H1 (cell line): ENCODE measurements at regions not wholly inside any gene's neighbourhood (a gene's known extent, or its start where the extent isn't known, plus 50 kb on each side); places are given as distances from the start of the nearest gene placed in this dataset.

Experiments used
- CTCF ChIA-PET: fragments of 300-600 bp; sonication (Branson Sonifier 250); formaldehyde crosslinking; loops from one replicate; lab custom pipeline; 2021; ENCODE audit not compliant: partially characterized antibody; lab: Charles Lee
- POLR2A ChIA-PET: fragments of 300-600 bp; sonication (Branson Sonifier 250); formaldehyde crosslinking; loops from one replicate; lab custom pipeline; 2021; ENCODE audit warnings: inconsistent platforms; ENCODE audit not compliant: partially characterized antibody; lab: Charles Lee
- DNase-seq, 2 experiments: peaks; one replicate each; pipeline versions ENCODE4 v3.0.0 to v3.0.0-alpha.2; 2010 to 2022; ENCODE audit warnings: low spot score in 2 of 2, low read depth in 1 of 2, mixed read lengths in 1 of 2
- FAIRE-seq: peaks from 2 replicates; lab custom pipeline; 2011; peaks lifted over from hg19 to GRCh38; lab: Jason Lieb, UNC
- H2AFZ ChIP-seq: 2 replicates; pipeline ENCODE4 v1.8.1; 2012; ENCODE audit warnings: low read length, inconsistent platforms
- H2AK5ac ChIP-seq: 2 replicates; pipeline ENCODE4 v1.6.1; 2013; ENCODE audit warnings: low read depth, low read length
- H2BK120ac ChIP-seq: replicated peaks from 2 replicates; pipeline ENCODE3; 2013; ENCODE audit warnings: low read depth, low read length, inconsistent platforms
- H2BK12ac ChIP-seq: 2 replicates; pipeline ENCODE4 v1.6.1; 2013; ENCODE audit warnings: low read depth, low read length
- H2BK15ac ChIP-seq: 2 replicates; pipeline ENCODE4 v1.6.1; 2013; ENCODE audit warnings: low read length
- H2BK20ac ChIP-seq: 2 replicates; pipeline ENCODE4 v1.6.1; 2013; ENCODE audit warnings: low read length
- H2BK5ac ChIP-seq: 2 replicates; pipeline ENCODE4 v1.6.1; 2013; ENCODE audit warnings: low read depth, low read length
- H3K14ac ChIP-seq: 2 replicates; pipeline ENCODE4 v1.6.1; 2013; ENCODE audit warnings: inconsistent platforms; ENCODE audit not compliant: insufficient read length
- H3K18ac ChIP-seq: 2 replicates; pipeline ENCODE4 v1.6.1; 2013; ENCODE audit warnings: low read length; ENCODE audit errors: extremely low read depth
- H3K23ac ChIP-seq: 2 replicates; pipeline ENCODE4 v1.6.1; 2013; ENCODE audit warnings: inconsistent platforms; ENCODE audit not compliant: insufficient read length
- H3K23me2 ChIP-seq: 2 replicates; pipeline ENCODE4 v1.6.1; 2013; ENCODE audit warnings: low read depth, low read length
- H3K27ac ChIP-seq: 2 replicates; pipeline ENCODE4 v1.6.1; 2011; ENCODE audit warnings: low read depth, low read length, inconsistent platforms
- H3K27me3 ChIP-seq, 4 experiments: replicated peaks in 1 of 4; 1 replicate in 1 of 4; 2 replicates in 3 of 4; pipeline versions ENCODE4 v1.6.1 to v1.8.1; 2011 to 2013; ENCODE audit warnings: low read length in 3 of 4, mild to moderate bottlenecking in 3 of 4, inconsistent platforms in 2 of 4, mixed read lengths in 2 of 4, moderate library complexity in 1 of 4; ENCODE audit not compliant: control insufficient read depth in 3 of 4, insufficient read depth in 3 of 4; ENCODE audit errors: extremely low read depth in 1 of 4
- H3K36me3 ChIP-seq, 4 experiments: 2 replicates each; pipeline versions ENCODE4 v1.6.1 to v1.8.1; 2011 to 2013; ENCODE audit warnings: mild to moderate bottlenecking in 4 of 4, low read length in 3 of 4, moderate library complexity in 2 of 4, control low read depth in 1 of 4, inconsistent platforms in 1 of 4; ENCODE audit not compliant: insufficient read depth in 4 of 4, control insufficient read depth in 2 of 4
- H3K4ac ChIP-seq: replicated peaks from 2 replicates; pipeline ENCODE3; 2013; ENCODE audit warnings: low read length, low read depth, mixed read lengths, inconsistent platforms; ENCODE audit not compliant: insufficient read length
- H3K4me1 ChIP-seq, 4 experiments: replicated peaks in 1 of 4; 1 replicate in 1 of 4; 2 replicates in 3 of 4; pipeline versions ENCODE4 v1.6.1 to v1.8.1; 2011 to 2013; ENCODE audit warnings: low read length in 3 of 4, inconsistent platforms in 2 of 4, mixed read lengths in 1 of 4; ENCODE audit not compliant: insufficient read depth in 4 of 4, control insufficient read depth in 3 of 4
- H3K4me2 ChIP-seq, 2 experiments: 2 replicates each; pipeline versions ENCODE4 v1.6.1 to v1.8.1; 2011 to 2013; ENCODE audit warnings: low read depth in 2 of 2, low read length in 2 of 2, control low read depth in 1 of 2, inconsistent platforms in 1 of 2, mild to moderate bottlenecking in 1 of 2; ENCODE audit not compliant: insufficient read depth in 1 of 2
- H3K4me3 ChIP-seq, 4 experiments: fragments of 200-600, 300-600 bp in 1 of 4; sonication (generic), shearing (Covaris generic), sonication (Bioruptor Twin) in 1 of 4; 2 replicates each; pipeline versions ENCODE4 v1.5.1 to v1.8.1; 2011 to 2016; ENCODE audit warnings: low read length in 4 of 4, low read depth in 3 of 4, control low read depth in 2 of 4, inconsistent platforms in 2 of 4, mild to moderate bottlenecking in 2 of 4, mixed read lengths in 1 of 4, moderate library complexity in 1 of 4; ENCODE audit not compliant: insufficient read depth in 2 of 4; ENCODE audit errors: extremely low read depth in 1 of 4
- H3K56ac ChIP-seq: replicated peaks from 2 replicates; pipeline ENCODE3; 2013; ENCODE audit warnings: low read depth, mild to moderate bottlenecking, mixed read lengths, low read length, inconsistent platforms; ENCODE audit not compliant: insufficient read length
- H3K79me1 ChIP-seq: 2 replicates; pipeline ENCODE4 v1.6.1; 2013; ENCODE audit warnings: low read depth, low read length, control low read depth
- H3K79me2 ChIP-seq, 2 experiments: 2 replicates each; pipeline versions ENCODE4 v1.6.1 to v1.8.1; 2012 to 2013; ENCODE audit warnings: low read length in 2 of 2, mild to moderate bottlenecking in 2 of 2, inconsistent platforms in 1 of 2; ENCODE audit not compliant: insufficient read depth in 2 of 2, control insufficient read depth in 1 of 2
- H3K9ac ChIP-seq, 4 experiments: replicated peaks in 1 of 4; 1 replicate in 1 of 4; 2 replicates in 3 of 4; pipeline versions ENCODE4 v1.6.1 to v1.8.1; 2011 to 2013; ENCODE audit warnings: low read depth in 3 of 4, low read length in 3 of 4, control low read depth in 2 of 4, mild to moderate bottlenecking in 2 of 4, moderate library complexity in 2 of 4, inconsistent platforms in 1 of 4; ENCODE audit errors: extremely low read depth in 1 of 4
- H3K9me3 ChIP-seq, 2 experiments: 2 replicates each; pipeline versions ENCODE4 v1.6.1 to v1.8.1; 2012 to 2013; ENCODE audit warnings: mild to moderate bottlenecking in 2 of 2, moderate library complexity in 2 of 2, control low read depth in 1 of 2, inconsistent platforms in 1 of 2, low read depth in 1 of 2, low read length in 1 of 2, mixed read lengths in 1 of 2; ENCODE audit not compliant: insufficient read depth in 2 of 2
- H4K20me1 ChIP-seq, 2 experiments: replicated peaks in 1 of 2; 2 replicates each; pipeline versions ENCODE3 to v1.8.1; 2011 to 2013; ENCODE audit warnings: inconsistent platforms in 2 of 2, low read length in 2 of 2, mild to moderate bottlenecking in 1 of 2; ENCODE audit not compliant: insufficient read depth in 2 of 2, control insufficient read depth in 1 of 2
- H4K5ac ChIP-seq: 2 replicates; pipeline ENCODE4 v1.6.1; 2013; ENCODE audit warnings: low read length, low read depth, mixed read lengths, inconsistent platforms; ENCODE audit not compliant: insufficient read length
- H4K8ac ChIP-seq: 2 replicates; pipeline ENCODE4 v1.8.0; 2013; ENCODE audit warnings: mild to moderate bottlenecking, moderate library complexity, low read length, inconsistent platforms; ENCODE audit not compliant: insufficient read depth; ENCODE audit errors: extremely low read depth
- H4K91ac ChIP-seq: replicated peaks from 2 replicates; pipeline ENCODE3; 2013; ENCODE audit warnings: low read length, mixed read lengths, inconsistent platforms; ENCODE audit not compliant: insufficient read length
- BRCA1 ChIP-seq: IDR thresholded peaks from 2 replicates; pipeline ENCODE4 v1.6.1; 2012; ENCODE audit warnings: low read depth, low read length, improper control_type of control experiment
- CHD2 ChIP-seq: IDR thresholded peaks from 2 replicates; pipeline ENCODE4 v1.6.1; 2012; ENCODE audit warnings: low read length, improper control_type of control experiment
- CTBP2 ChIP-seq: IDR thresholded peaks from 2 replicates; pipeline ENCODE4 v1.7.0; 2011; ENCODE audit warnings: borderline replicate concordance, mild to moderate bottlenecking, moderate library complexity, mixed read lengths, low read length; ENCODE audit not compliant: insufficient read depth, insufficient read length
- FOSL1 ChIP-seq: IDR thresholded peaks from 2 replicates; pipeline ENCODE4 v1.6.1; 2011; ENCODE audit warnings: mild to moderate bottlenecking, low read depth, low read length, moderate library complexity; ENCODE audit not compliant: insufficient read depth
- HDAC6 ChIP-seq: IDR thresholded peaks from one replicate; pipeline ENCODE4 v1.7.1; 2012; ENCODE audit warnings: low read depth, mild to moderate bottlenecking, inconsistent platforms, low read length, moderate library complexity
- JUND ChIP-seq: IDR thresholded peaks from 2 replicates; pipeline ENCODE4 v1.6.1; 2011; ENCODE audit warnings: mild to moderate bottlenecking, improper control_type of control experiment, low read length
- KDM4A ChIP-seq: IDR thresholded peaks from one replicate; pipeline ENCODE4 v1.7.1; 2012; ENCODE audit warnings: low read depth, mild to moderate bottlenecking, moderate library complexity, low read length, inconsistent platforms; ENCODE audit not compliant: severe bottlenecking
- PHF8 ChIP-seq: fragments of 200-600 bp; sonication (generic); conservative IDR thresholded peaks from 2 replicates; pipeline ENCODE4 v1.7.1; 2012; ENCODE audit warnings: low read depth, mild to moderate bottlenecking, inconsistent platforms, low read length, moderate library complexity
- RAD21 ChIP-seq, 2 experiments: IDR thresholded peaks in 1 of 2; conservative IDR thresholded peaks in 1 of 2; 2 replicates each; pipeline ENCODE4 v1.6.1; 2011; ENCODE audit warnings: low read depth in 2 of 2, low read length in 2 of 2, improper control_type of control experiment in 1 of 2, inconsistent platforms in 1 of 2, mild to moderate bottlenecking in 1 of 2, moderate library complexity in 1 of 2
- RNF2 ChIP-seq: fragments of 200-900, 300-1000 bp; sonication (generic); IDR thresholded peaks from 2 replicates; pipeline ENCODE4 v1.7.1; 2016; ENCODE audit warnings: borderline replicate concordance, low read depth, mild to moderate bottlenecking, antibody characterized with exemption, low read length; ENCODE audit not compliant: poor library complexity, severe bottlenecking; ENCODE audit errors: missing control alignments
- RXRA ChIP-seq: IDR thresholded peaks from 2 replicates; pipeline ENCODE4 v1.6.1; 2011; ENCODE audit warnings: low read depth, mild to moderate bottlenecking, low read length, moderate library complexity; ENCODE audit not compliant: insufficient read depth
- TBP ChIP-seq: IDR thresholded peaks from 2 replicates; pipeline ENCODE4 v1.6.1; 2011; ENCODE audit warnings: low read depth, low read length, improper control_type of control experiment
- ZNF274 ChIP-seq: IDR thresholded peaks from 2 replicates; pipeline ENCODE4 v1.7.0; 2012; ENCODE audit warnings: low read length, borderline replicate concordance; ENCODE audit errors: extremely low read depth
- WGBS, 2 experiments: shearing (Covaris generic) in 1 of 2; methylation state at CpG; one replicate each; pipeline versions ENCODE4 v1.1.6 to v1.1.7; 2013 to 2015; ENCODE audit warnings: low lambda C conversion rate in 2 of 2, mixed read lengths in 2 of 2, inconsistent platforms in 1 of 2, low coverage in 1 of 2, missing lambda C conversion rate in 1 of 2; ENCODE audit not compliant: insufficient replicate concordance in 2 of 2, insufficient coverage in 1 of 2, insufficient read length in 1 of 2; ENCODE audit errors: extremely low coverage in 1 of 2, missing lambda C conversion rate in 1 of 2; 5-methylcytosine and 5-hydroxymethylcytosine counted together

DNA sequence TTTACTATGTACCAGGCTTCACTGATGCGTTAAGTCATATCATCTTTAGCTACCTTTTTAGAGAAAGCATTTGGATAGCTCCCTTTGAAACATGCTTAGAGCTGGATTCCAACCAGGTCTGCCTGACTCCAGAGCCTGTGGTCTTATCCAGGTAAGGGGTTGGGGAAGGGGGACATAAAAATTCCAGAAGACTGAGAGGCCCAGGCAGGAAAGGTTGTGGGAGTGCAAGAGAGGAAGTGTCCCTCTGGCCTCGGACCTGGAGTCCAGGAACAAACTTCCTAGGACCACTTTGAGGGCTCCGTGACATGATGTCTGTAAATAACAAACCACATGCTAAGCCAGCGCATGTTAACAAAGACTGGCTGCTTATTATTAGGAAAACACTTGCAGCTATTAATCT is 163.0 kb upstream of the KCNG1 start:
- CTCF ChIA-PET, result interaction anchor here (0.5 to 1.3 kb wide), 4 partner anchors 10 to 438 kb away, joined by 3 to 4 read pairs (median 3); no protein-coding TSS in a partner anchor

More for the DNA sequence above, 163.0 kb upstream of the KCNG1 start:
- no peaks in the 10 kb centered on the region for H3K27me3 ChIP-seq
- H3K4me3 ChIP-seq, result no peak overlapping the region
- no peak overlapping the region for H2AFZ ChIP-seq
- no peak overlapping the region for H4K8ac ChIP-seq
- peaks cover 0 to 3% (median 0%) of the 10 kb centered on the region in 4 experiments; a peak in 1 of 7 replicates for H3K4me1 ChIP-seq
- no peak overlapping the region for H4K91ac ChIP-seq
- TF ChIP-seq KDM4A (no peak), RNF2 (no peak), ZNF274 (no peak), PHF8 (no peak), RAD21 (IDR thresholded peaks at IDR 0.05 in 1 of 2, conservative IDR thresholded peaks at IDR 0.05 in 1 of 2; ENCODE audit: low read depth in 2 of 2, low read length in 2 of 2) (no peak), HDAC6 (no peak), FOSL1 (no peak), JUND (no peak), RXRA (no peak), TBP (no peak), CHD2 (no peak), CTBP2 (no peak), BRCA1 (no peak)
- no peak overlapping the region for H3K27ac ChIP-seq
- H3K79me2 ChIP-seq, result no peaks in the 10 kb centered on the region
- H3K23me2 ChIP-seq, result no peaks in the 10 kb centered on the region
- H3K9ac ChIP-seq, result no peak overlapping the region
- no peak overlapping the region for H2BK15ac ChIP-seq
- no peak overlapping the region for H2BK120ac ChIP-seq
- no peak overlapping the region for H2BK12ac ChIP-seq
- H3K4ac ChIP-seq, result no peak overlapping the region
- H3K18ac ChIP-seq, result no peak overlapping the region
- FAIRE-seq, result no peak
- no peak overlapping the region for H3K56ac ChIP-seq
- DNase-seq, result no peak
- 79% methylated on average over 4 of the region's 4 CpGs; no CpG with 5 or more reads in 1 of the 2 experiments for WGBS, 2 experiments
- H3K36me3 ChIP-seq, result no peaks in the 10 kb centered on the region
- no peak overlapping the region for H2BK5ac ChIP-seq
- no peak overlapping the region for H3K23ac ChIP-seq
- H4K5ac ChIP-seq, result no peak overlapping the region
- no peak overlapping the region for H2BK20ac ChIP-seq
- no peak overlapping the region for H2AK5ac ChIP-seq
- no peaks in the 10 kb centered on the region for H3K79me1 ChIP-seq
- POLR2A ChIA-PET, result interaction anchor here (1.1 kb wide), 1 partner anchor 36 kb away, joined by 3 read pairs; no protein-coding TSS in a partner anchor
- no peak overlapping the region for H3K4me2 ChIP-seq
- no peaks in the 10 kb centered on the region for H4K20me1 ChIP-seq
- no peak overlapping the region for H3K14ac ChIP-seq
- H3K9me3 ChIP-seq, result no peaks in the 10 kb centered on the region
